IPS-NIHi11 (cell line): ENCODE measurements at regions not wholly inside any gene's neighbourhood (a gene's known extent, or its start where the extent isn't known, plus 50 kb on each side); places are given as distances from the start of the nearest gene placed in this dataset.

ENCODE experiments used
- DNase-seq: peaks from one replicate; pipeline ENCODE4 v3.0.0; 2012; ENCODE audit warnings: mixed read lengths, low spot score

- DNase-seq, result no peak
Observed at GRCh38 chr9:109883623-109884022, 103.6 kb downstream of the PALM2AKAP2 start.

GRCh38 chr9:109886041-109886440 lies 106.0 kb downstream of the PALM2AKAP2 start:
- DNase-seq, result no peak

GRCh38 chr9:109886617-109887016 lies 106.6 kb downstream of the PALM2AKAP2 start:
- no peak for DNase-seq

- DNase-seq, result no peak
Observed at GRCh38 chr9:109887079-109887478, 107.1 kb downstream of the PALM2AKAP2 start.

GRCh38 chr9:109888695-109889094 lies 108.7 kb downstream of the PALM2AKAP2 start:
- DNase-seq, result no peak

- no peak for DNase-seq
Observed at GRCh38 chr9:109889456-109889855, 109.5 kb downstream of the PALM2AKAP2 start.

- DNase-seq, result no peak
Observed at GRCh38 chr9:109893241-109893640, 113.2 kb downstream of the PALM2AKAP2 start.

- no peak for DNase-seq
Observed at GRCh38 chr9:109894473-109894872, 114.5 kb downstream of the PALM2AKAP2 start.

- no peak for DNase-seq
Observed at GRCh38 chr9:109894921-109895758, 115.1 kb downstream of the PALM2AKAP2 start.

- DNase-seq, result no peak
Observed at GRCh38 chr9:109901201-109901600, 121.2 kb downstream of the PALM2AKAP2 start.

- DNase-seq, result peak; percentile 79
Observed at GRCh38 chr9:109903515-109904138, 123.6 kb downstream of the PALM2AKAP2 start.

- DNase-seq, result no peak
Observed at GRCh38 chr9:109904666-109905065, 124.7 kb downstream of the PALM2AKAP2 start.

GRCh38 chr9:109905472-109905871 lies 125.5 kb downstream of the PALM2AKAP2 start:
- no peak for DNase-seq

- DNase-seq, result no peak
Observed at GRCh38 chr9:109906766-109907382, 126.9 kb downstream of the PALM2AKAP2 start.

- DNase-seq, result peak; percentile 24
Observed at GRCh38 chr9:109907400-109907799, 127.4 kb downstream of the PALM2AKAP2 start.

GRCh38 chr9:109907810-109908458 lies 127.9 kb downstream of the PALM2AKAP2 start:
- no peak for DNase-seq

- no peak for DNase-seq
Observed at GRCh38 chr9:109908459-109909390, 128.7 kb downstream of the PALM2AKAP2 start.

GRCh38 chr9:109910671-109911518 lies 130.9 kb downstream of the PALM2AKAP2 start:
- no peak for DNase-seq

- no peak for DNase-seq
Observed at GRCh38 chr9:109912082-109912582, 132.1 kb downstream of the PALM2AKAP2 start.
